WI38 (cell line): ENCODE measurements at regions not wholly inside any gene's neighbourhood (a gene's known extent, or its start where the extent isn't known, plus 50 kb on each side); places are given as distances from the start of the nearest gene placed in this dataset.

Experiments used
- H3K4me3 ChIP-seq: 2 replicates; pipeline ENCODE4 v1.5.1; 2011; ENCODE audit warnings: low read depth, mild to moderate bottlenecking, control low read depth, low read length
- CTCF ChIP-seq: IDR thresholded peaks from 2 replicates; pipeline ENCODE4 v1.5.1; 2012; ENCODE audit warnings: low read depth, mild to moderate bottlenecking, control low read depth, low read length

GRCh38 chr5:98664736-98665135, 108.7 kb upstream of the RGMB start:
- no peak overlapping the region for H3K4me3 ChIP-seq
- no peak for TF ChIP-seq CTCF

GRCh38 chr5:98679963-98680362, 93.5 kb upstream of the RGMB start:
- TF ChIP-seq CTCF = no peak
- H3K4me3 ChIP-seq = no peak overlapping the region

GRCh38 chr5:98690002-98690401, 83.5 kb upstream of the RGMB start:
- no peak for TF ChIP-seq CTCF
- H3K4me3 ChIP-seq = no peak overlapping the region

GRCh38 chr5:98694902-98695301, 78.6 kb upstream of the RGMB start:
- H3K4me3 ChIP-seq = no peak overlapping the region
- no peak for TF ChIP-seq CTCF

- no peak overlapping the region for H3K4me3 ChIP-seq
- TF ChIP-seq CTCF = no peak
Observed at GRCh38 chr5:98698359-98698758, 75.1 kb upstream of the RGMB start.

- no peak for TF ChIP-seq CTCF
- no peak overlapping the region for H3K4me3 ChIP-seq
Observed at GRCh38 chr5:98700730-98701129, 72.7 kb upstream of the RGMB start.

GRCh38 chr5:98705841-98706240, 67.6 kb upstream of the RGMB start:
- H3K4me3 ChIP-seq = no peak overlapping the region
- TF ChIP-seq CTCF = no peak
